HL-60 (cell line): ENCODE measurements at regions not wholly inside any gene's neighbourhood (a gene's known extent, or its start where the extent isn't known, plus 50 kb on each side); places are given as distances from the start of the nearest gene placed in this dataset.

Experiments
- DNase-seq, 2 experiments: peaks; one replicate each; pipeline ENCODE4 v3.0.0-alpha.2; 2010 to 2020; ENCODE audit warnings: low read depth in 1 of 2, low spot score in 1 of 2
- H3K27ac ChIP-seq: fragments of 250-450 bp; sonication (Bioruptor Pico); replicated peaks from 2 replicates; pipeline ENCODE4 v1.5.1; 2020; ENCODE audit warnings: mild to moderate bottlenecking, moderate library complexity
- H3K27me3 ChIP-seq: fragments of 250-450 bp; sonication (Bioruptor Pico); 2 replicates; pipeline ENCODE4 v1.5.1; 2021; ENCODE audit warnings: mild to moderate bottlenecking, moderate library complexity; ENCODE audit not compliant: insufficient read depth, poor library complexity, severe bottlenecking
- H3K4me3 ChIP-seq: replicated peaks from 2 replicates; pipeline ENCODE4 v1.5.1; 2011; ENCODE audit warnings: mild to moderate bottlenecking, control low read depth, low read length; ENCODE audit not compliant: insufficient read depth
- GABPA ChIP-seq: IDR thresholded peaks from 2 replicates; pipeline ENCODE4 v1.6.1; 2012; ENCODE audit warnings: low read depth
- POLR2AphosphoS5 ChIP-seq: IDR thresholded peaks from 2 replicates; pipeline ENCODE4 v1.6.1; 2012; ENCODE audit warnings: low read depth
- REST ChIP-seq: IDR thresholded peaks from 2 replicates; pipeline ENCODE4 v1.6.1; 2012; ENCODE audit warnings: low read depth; ENCODE audit not compliant: insufficient replicate concordance
- SPI1 ChIP-seq: IDR thresholded peaks from 2 replicates; pipeline ENCODE4 v1.6.1; 2012; ENCODE audit warnings: low read depth, mild to moderate bottlenecking, borderline replicate concordance
- TF ChIP-seq, protein P1 (sequence below): IDR thresholded peaks from one replicate; pipeline ENCODE4 v1.5.1; 2011; ENCODE audit warnings: low read length, control low read depth, inconsistent platforms; ENCODE audit not compliant: insufficient read depth

GRCh38 chr20:23249541-23249940 is 101.0 kb upstream of the NXT1 start:
- DNase-seq = no peak
- Histone ChIP-seq H3K27me3 (no peaks in the 10 kb centered on the region), H3K4me3 (no peak overlapping the region), H3K27ac (no peak overlapping the region)
- TF ChIP-seq POLR2AphosphoS5 = no peak
- TF ChIP-seq SPI1 = no peak
- no peak for TF ChIP-seq REST
- TF ChIP-seq GABPA = no peak
- TF ChIP-seq, protein P1, sequence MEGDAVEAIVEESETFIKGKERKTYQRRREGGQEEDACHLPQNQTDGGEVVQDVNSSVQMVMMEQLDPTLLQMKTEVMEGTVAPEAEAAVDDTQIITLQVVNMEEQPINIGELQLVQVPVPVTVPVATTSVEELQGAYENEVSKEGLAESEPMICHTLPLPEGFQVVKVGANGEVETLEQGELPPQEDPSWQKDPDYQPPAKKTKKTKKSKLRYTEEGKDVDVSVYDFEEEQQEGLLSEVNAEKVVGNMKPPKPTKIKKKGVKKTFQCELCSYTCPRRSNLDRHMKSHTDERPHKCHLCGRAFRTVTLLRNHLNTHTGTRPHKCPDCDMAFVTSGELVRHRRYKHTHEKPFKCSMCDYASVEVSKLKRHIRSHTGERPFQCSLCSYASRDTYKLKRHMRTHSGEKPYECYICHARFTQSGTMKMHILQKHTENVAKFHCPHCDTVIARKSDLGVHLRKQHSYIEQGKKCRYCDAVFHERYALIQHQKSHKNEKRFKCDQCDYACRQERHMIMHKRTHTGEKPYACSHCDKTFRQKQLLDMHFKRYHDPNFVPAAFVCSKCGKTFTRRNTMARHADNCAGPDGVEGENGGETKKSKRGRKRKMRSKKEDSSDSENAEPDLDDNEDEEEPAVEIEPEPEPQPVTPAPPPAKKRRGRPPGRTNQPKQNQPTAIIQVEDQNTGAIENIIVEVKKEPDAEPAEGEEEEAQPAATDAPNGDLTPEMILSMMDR = no peak

DNA sequence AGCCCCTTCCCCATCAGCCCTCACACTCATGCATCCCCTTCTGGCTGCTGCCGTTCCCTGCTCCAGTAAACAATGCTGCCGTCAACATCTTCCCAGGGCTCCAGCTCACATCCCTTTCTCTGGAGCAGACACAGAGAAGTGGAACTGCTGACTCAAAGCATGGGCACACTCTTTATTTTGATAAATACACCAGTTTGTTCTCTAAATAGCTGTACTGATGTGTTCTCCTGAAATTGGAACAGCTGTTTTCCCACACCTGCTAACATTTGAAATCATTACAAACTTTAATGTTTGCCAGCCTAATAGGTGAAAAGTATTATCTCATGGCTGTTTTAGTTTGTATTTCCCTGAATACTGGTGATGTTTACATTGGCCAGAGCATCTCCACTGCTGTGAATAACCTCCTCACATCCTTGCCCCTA is 102.1 kb upstream of the NXT1 start:
- TF ChIP-seq POLR2AphosphoS5 = no peak
- no peak for TF ChIP-seq GABPA
- no peak for TF ChIP-seq SPI1
- Histone ChIP-seq H3K27me3 (no peaks in the 10 kb centered on the region), H3K4me3 (no peak overlapping the region), H3K27ac (no peak overlapping the region)
- DNase-seq = no peak

GRCh38 chr20:23246717-23247664 is 103.6 kb upstream of the NXT1 start:
- no peak for DNase-seq
- Histone ChIP-seq H3K27me3 (no peaks in the 10 kb centered on the region), H3K27ac (no peak overlapping the region), H3K4me3 (no peak overlapping the region)
- TF ChIP-seq REST (no peak), SPI1 (no peak), POLR2AphosphoS5 (no peak), GABPA (no peak)
- TF ChIP-seq, protein P1 = no peak

GRCh38 chr20:23245553-23246181 is 104.9 kb upstream of the NXT1 start:
- TF ChIP-seq, protein P1 = peak; percentile 92
- TF ChIP-seq GABPA (no peak), SPI1 (peak; percentile 99)
- H3K27me3 ChIP-seq = no peaks in the 10 kb centered on the region
- peak; percentile 82 to 91 for DNase-seq
- H3K4me3 ChIP-seq = no peak overlapping the region
- H3K27ac ChIP-seq = no peak overlapping the region
